ENCODE measurements at regions not wholly inside any gene's neighbourhood (a gene's known extent, or its start where the extent isn't known, plus 50 kb on each side); places are given as distances from the start of the nearest gene placed in this dataset.

DNA sequence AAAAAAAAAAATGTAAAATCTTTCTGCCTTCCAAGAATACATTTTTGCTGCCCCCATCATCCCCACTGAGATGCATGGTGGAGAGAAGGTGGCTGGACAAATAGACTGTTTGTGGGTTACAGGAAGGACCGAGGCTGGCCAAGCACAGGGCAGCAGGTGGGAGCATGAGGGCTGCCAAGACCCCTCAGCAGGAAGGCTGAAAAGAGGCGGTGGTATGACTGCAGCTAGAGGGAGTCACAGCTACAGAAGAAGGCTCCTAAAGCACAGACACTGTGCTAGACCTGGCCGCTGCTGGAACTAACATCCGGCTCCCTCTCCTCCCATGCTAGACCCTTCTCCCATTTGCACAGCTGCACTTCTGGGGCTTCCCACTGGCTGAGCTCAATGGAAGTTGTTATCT, 289.6 kb downstream of the TCERG1L start:
- TF ChIP-seq, protein P1, sequence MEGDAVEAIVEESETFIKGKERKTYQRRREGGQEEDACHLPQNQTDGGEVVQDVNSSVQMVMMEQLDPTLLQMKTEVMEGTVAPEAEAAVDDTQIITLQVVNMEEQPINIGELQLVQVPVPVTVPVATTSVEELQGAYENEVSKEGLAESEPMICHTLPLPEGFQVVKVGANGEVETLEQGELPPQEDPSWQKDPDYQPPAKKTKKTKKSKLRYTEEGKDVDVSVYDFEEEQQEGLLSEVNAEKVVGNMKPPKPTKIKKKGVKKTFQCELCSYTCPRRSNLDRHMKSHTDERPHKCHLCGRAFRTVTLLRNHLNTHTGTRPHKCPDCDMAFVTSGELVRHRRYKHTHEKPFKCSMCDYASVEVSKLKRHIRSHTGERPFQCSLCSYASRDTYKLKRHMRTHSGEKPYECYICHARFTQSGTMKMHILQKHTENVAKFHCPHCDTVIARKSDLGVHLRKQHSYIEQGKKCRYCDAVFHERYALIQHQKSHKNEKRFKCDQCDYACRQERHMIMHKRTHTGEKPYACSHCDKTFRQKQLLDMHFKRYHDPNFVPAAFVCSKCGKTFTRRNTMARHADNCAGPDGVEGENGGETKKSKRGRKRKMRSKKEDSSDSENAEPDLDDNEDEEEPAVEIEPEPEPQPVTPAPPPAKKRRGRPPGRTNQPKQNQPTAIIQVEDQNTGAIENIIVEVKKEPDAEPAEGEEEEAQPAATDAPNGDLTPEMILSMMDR (IDR thresholded peaks at IDR 0.05) = no peak
- TF ChIP-seq POLR2A (IDR thresholded peaks at IDR 0.05) = no peak
